ENCODE measurements at regions not wholly inside any gene's neighbourhood (a gene's known extent, or its start where the extent isn't known, plus 50 kb on each side); places are given as distances from the start of the nearest gene placed in this dataset.

GRCh38 chr3:154023148-154023547 is 98.0 kb upstream of the ARHGEF26 start:
- Histone ChIP-seq H4K20me1 (ENCODE audit: control insufficient read depth, extremely low read depth, insufficient read depth, low read length) (no peaks in the 10 kb centered on the region), H3K79me2 (ENCODE audit: control insufficient read depth, insufficient read depth, low read length) (no peaks in the 10 kb centered on the region), H2AFZ (ENCODE audit: control insufficient read depth, low read length) (no peak overlapping the region), H3K4me1 (ENCODE audit: control insufficient read depth, extremely low read depth, insufficient read depth, low read length) (no peaks in the 10 kb centered on the region), H3K9ac (ENCODE audit: control insufficient read depth, extremely low read depth, insufficient read depth, low read length) (no peak overlapping the region), H3K27me3 (ENCODE audit: control insufficient read depth, extremely low read depth, insufficient read depth, low read length) (no peaks in the 10 kb centered on the region), H3K4me2 (ENCODE audit: control insufficient read depth, extremely low read depth, insufficient read depth, low read depth, low read length) (no peak overlapping the region), H3K36me3 (ENCODE audit: control insufficient read depth in 2 of 2, extremely low read depth in 1 of 2, insufficient read depth in 2 of 2, low read length in 2 of 2) (no peaks in the 10 kb centered on the region), H3K27ac (ENCODE audit: control insufficient read depth, insufficient read depth, low read length) (no peak overlapping the region), H3K9me3 (ENCODE audit: control insufficient read depth, low read depth, low read length) (no peaks in the 10 kb centered on the region), H3K4me3 (ENCODE audit: control insufficient read depth in 2 of 3, extremely low read depth in 1 of 3, insufficient read depth in 2 of 3, low read depth in 1 of 3, low read length in 3 of 3) (no peak overlapping the region), H3K9me1 (ENCODE audit: control insufficient read depth, extremely low read depth, insufficient read depth, low read length) (no peaks in the 10 kb centered on the region)
- DNase-seq (ENCODE audit: low read depth, low spot score) (no peak), FAIRE-seq (no peak)
- dilution Hi-C loops (cut with MboI; ENCODE audit: extremely low pct_ligation_motif_present, low sequenced_read_pairs) = no loop called here
- TF ChIP-seq, protein P1, sequence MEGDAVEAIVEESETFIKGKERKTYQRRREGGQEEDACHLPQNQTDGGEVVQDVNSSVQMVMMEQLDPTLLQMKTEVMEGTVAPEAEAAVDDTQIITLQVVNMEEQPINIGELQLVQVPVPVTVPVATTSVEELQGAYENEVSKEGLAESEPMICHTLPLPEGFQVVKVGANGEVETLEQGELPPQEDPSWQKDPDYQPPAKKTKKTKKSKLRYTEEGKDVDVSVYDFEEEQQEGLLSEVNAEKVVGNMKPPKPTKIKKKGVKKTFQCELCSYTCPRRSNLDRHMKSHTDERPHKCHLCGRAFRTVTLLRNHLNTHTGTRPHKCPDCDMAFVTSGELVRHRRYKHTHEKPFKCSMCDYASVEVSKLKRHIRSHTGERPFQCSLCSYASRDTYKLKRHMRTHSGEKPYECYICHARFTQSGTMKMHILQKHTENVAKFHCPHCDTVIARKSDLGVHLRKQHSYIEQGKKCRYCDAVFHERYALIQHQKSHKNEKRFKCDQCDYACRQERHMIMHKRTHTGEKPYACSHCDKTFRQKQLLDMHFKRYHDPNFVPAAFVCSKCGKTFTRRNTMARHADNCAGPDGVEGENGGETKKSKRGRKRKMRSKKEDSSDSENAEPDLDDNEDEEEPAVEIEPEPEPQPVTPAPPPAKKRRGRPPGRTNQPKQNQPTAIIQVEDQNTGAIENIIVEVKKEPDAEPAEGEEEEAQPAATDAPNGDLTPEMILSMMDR (optimal IDR thresholded peaks at IDR 0.05 in 1 of 3, IDR thresholded peaks at IDR 0.05 in 1 of 3, conservative IDR thresholded peaks at IDR 0.05 in 1 of 3; ENCODE audit: extremely low read depth in 1 of 3, insufficient read depth in 2 of 3, low read length in 3 of 3) = no peak
- TF ChIP-seq EZH2 (IDR thresholded peaks at IDR 0.05; ENCODE audit: low read length) = no peak

- no peaks in the 10 kb centered on the region for H3K9me3 ChIP-seq (ENCODE audit: control insufficient read depth, low read depth, low read length)
- no peak overlapping the region for H3K4me2 ChIP-seq (ENCODE audit: control insufficient read depth, extremely low read depth, insufficient read depth, low read depth, low read length)
- no peaks in the 10 kb centered on the region for H3K79me2 ChIP-seq (ENCODE audit: control insufficient read depth, insufficient read depth, low read length)
- dilution Hi-C loops (cut with MboI; ENCODE audit: extremely low pct_ligation_motif_present, low sequenced_read_pairs) = no loop called here
- H3K9ac ChIP-seq (ENCODE audit: control insufficient read depth, extremely low read depth, insufficient read depth, low read length) = no peak overlapping the region
- TF ChIP-seq, protein P1 (optimal IDR thresholded peaks at IDR 0.05 in 1 of 3, IDR thresholded peaks at IDR 0.05 in 1 of 3, conservative IDR thresholded peaks at IDR 0.05 in 1 of 3; ENCODE audit: extremely low read depth in 1 of 3, insufficient read depth in 2 of 3, low read length in 3 of 3) = no peak
- TF ChIP-seq EZH2 (IDR thresholded peaks at IDR 0.05; ENCODE audit: low read length) = no peak
- no peak overlapping the region for H3K27ac ChIP-seq (ENCODE audit: control insufficient read depth, insufficient read depth, low read length)
- no peak for DNase-seq (ENCODE audit: low read depth, low spot score)
- no peaks in the 10 kb centered on the region for H3K36me3 ChIP-seq (ENCODE audit: control insufficient read depth in 2 of 2, extremely low read depth in 1 of 2, insufficient read depth in 2 of 2, low read length in 2 of 2)
- no peaks in the 10 kb centered on the region for H3K9me1 ChIP-seq (ENCODE audit: control insufficient read depth, extremely low read depth, insufficient read depth, low read length)
- H3K4me3 ChIP-seq (ENCODE audit: control insufficient read depth in 2 of 3, extremely low read depth in 1 of 3, insufficient read depth in 2 of 3, low read depth in 1 of 3, low read length in 3 of 3) = no peak overlapping the region
- H3K27me3 ChIP-seq (ENCODE audit: control insufficient read depth, extremely low read depth, insufficient read depth, low read length) = no peaks in the 10 kb centered on the region
- no peaks in the 10 kb centered on the region for H4K20me1 ChIP-seq (ENCODE audit: control insufficient read depth, extremely low read depth, insufficient read depth, low read length)
- FAIRE-seq = no peak
- H2AFZ ChIP-seq (ENCODE audit: control insufficient read depth, low read length) = no peak overlapping the region
- H3K4me1 ChIP-seq (ENCODE audit: control insufficient read depth, extremely low read depth, insufficient read depth, low read length) = no peaks in the 10 kb centered on the region
Measured at GRCh38 chr3:154025007-154025406, 96.2 kb upstream of the ARHGEF26 start.
